ENCODE measurements at regions not wholly inside any gene's neighbourhood (a gene's known extent, or its start where the extent isn't known, plus 50 kb on each side); places are given as distances from the start of the nearest gene placed in this dataset.
"Not testable (repeated sequence)": the region's sequence is repeated elsewhere in the genome, so short reads cannot be mapped to it uniquely, and the experiment has no call there.

GRCh38 chr2:228774548-228774947 lies 496.5 kb downstream of the PID1 start:
- no peak for TF ChIP-seq CTCF (IDR thresholded peaks at IDR 0.05; ENCODE audit: insufficient read depth, low read length, poor library complexity, severe bottlenecking)
- H3K27me3 ChIP-seq (ENCODE audit: control insufficient read depth, insufficient read depth, low read length), result no peaks in the 10 kb centered on the region
- no peaks in the 10 kb centered on the region for H3K36me3 ChIP-seq (ENCODE audit: control insufficient read depth, insufficient read depth, low read length)
- no peak overlapping the region for H3K4me3 ChIP-seq (ENCODE audit: low read depth, low read length)
- no peak for DNase-seq (ENCODE audit: low read depth)

- no peak for TF ChIP-seq CTCF (IDR thresholded peaks at IDR 0.05; ENCODE audit: insufficient read depth, low read length, poor library complexity, severe bottlenecking)
Measured at GRCh38 chr2:228771774-228772173, 499.3 kb downstream of the PID1 start.

GRCh38 chr2:228771315-228771714 lies 499.8 kb downstream of the PID1 start:
- Histone ChIP-seq H3K36me3 (ENCODE audit: control insufficient read depth, insufficient read depth, low read length) (no peaks in the 10 kb centered on the region), H3K27me3 (ENCODE audit: control insufficient read depth, insufficient read depth, low read length) (no peaks in the 10 kb centered on the region), H3K4me3 (ENCODE audit: low read depth, low read length) (no peak overlapping the region)
- no peak for DNase-seq (ENCODE audit: low read depth)
- TF ChIP-seq CTCF (IDR thresholded peaks at IDR 0.05; ENCODE audit: insufficient read depth, low read length, poor library complexity, severe bottlenecking), result no peak

More at GRCh38 chr2:228771774-228772173, 499.3 kb downstream of the PID1 start:
- H3K27me3 ChIP-seq (ENCODE audit: control insufficient read depth, insufficient read depth, low read length), result no peaks in the 10 kb centered on the region
- H3K4me3 ChIP-seq (ENCODE audit: low read depth, low read length), result no peak overlapping the region
- H3K36me3 ChIP-seq (ENCODE audit: control insufficient read depth, insufficient read depth, low read length), result no peaks in the 10 kb centered on the region
- no peak for DNase-seq (ENCODE audit: low read depth)

GRCh38 chr2:228768818-228769217 lies 502.3 kb downstream of the PID1 start:
- DNase-seq (ENCODE audit: low read depth), result peak; percentile 31
- H3K36me3 ChIP-seq (ENCODE audit: control insufficient read depth, insufficient read depth, low read length), result no peaks in the 10 kb centered on the region
- no peak overlapping the region for H3K4me3 ChIP-seq (ENCODE audit: low read depth, low read length)
- no peak for TF ChIP-seq CTCF (IDR thresholded peaks at IDR 0.05; ENCODE audit: insufficient read depth, low read length, poor library complexity, severe bottlenecking)
- H3K27me3 ChIP-seq (ENCODE audit: control insufficient read depth, insufficient read depth, low read length), result no peaks in the 10 kb centered on the region

- H3K27me3 ChIP-seq (ENCODE audit: control insufficient read depth, insufficient read depth, low read length); H3K4me3 ChIP-seq (ENCODE audit: low read depth, low read length); H3K36me3 ChIP-seq (ENCODE audit: control insufficient read depth, insufficient read depth, low read length); DNase-seq (ENCODE audit: low read depth): not testable (repeated sequence)
Measured at GRCh38 chr2:228768141-228768540, 502.9 kb downstream of the PID1 start.

GRCh38 chr2:228767196-228767595 lies 503.9 kb downstream of the PID1 start:
- DNase-seq (ENCODE audit: low read depth), result no peak
- Histone ChIP-seq H3K27me3 (ENCODE audit: control insufficient read depth, insufficient read depth, low read length) (no peaks in the 10 kb centered on the region), H3K36me3 (ENCODE audit: control insufficient read depth, insufficient read depth, low read length) (no peaks in the 10 kb centered on the region), H3K4me3 (ENCODE audit: low read depth, low read length) (no peak overlapping the region)
- TF ChIP-seq CTCF (IDR thresholded peaks at IDR 0.05; ENCODE audit: insufficient read depth, low read length, poor library complexity, severe bottlenecking), result no peak
